Adrenal gland (tissue), 9 donors: ENCODE measurements at regions not wholly inside any gene's neighbourhood (a gene's known extent, or its start where the extent isn't known, plus 50 kb on each side); places are given as distances from the start of the nearest gene placed in this dataset.
"Not testable (repeated sequence)": the region's sequence is repeated elsewhere in the genome, so short reads cannot be mapped to it uniquely, and the experiment has no call there.

Experiments
- DNase-seq, 7 donors: peaks; one replicate each; pipeline ENCODE4 v3.0.0-alpha.2; 2019 to 2020
- H3K27ac ChIP-seq, 5 donors: fragments of 200-600 bp; sonication (generic) in 4 of 5; 1 replicate in 3 of 5; 2 replicates in 2 of 5; pipeline versions ENCODE4 v1.5.1 to v1.8.0; 2016 to 2020; ENCODE audit warnings: mild to moderate bottlenecking in 1 of 5
- H3K27me3 ChIP-seq: fragments of 200-600 bp; 2 replicates; pipeline ENCODE4 v1.8.0; 2021
- H3K36me3 ChIP-seq, 2 donors: fragments of 200-600 bp; replicated peaks in 1 of 2; 1 replicate in 1 of 2; 2 replicates in 1 of 2; pipeline versions ENCODE4 v1.5.1 to v1.8.0; 2018 to 2022
- H3K4me1 ChIP-seq, 2 donors: fragments of 200-600 bp; replicated peaks in 1 of 2; 1 replicate in 1 of 2; 2 replicates in 1 of 2; pipeline versions ENCODE4 v1.5.1 to v1.8.0; 2018 to 2021
- H3K4me3 ChIP-seq, 4 donors: fragments of 200-600 bp; sonication (generic) in 3 of 4; one replicate each; pipeline ENCODE4 v1.5.1; 2016 to 2018
- H3K9me3 ChIP-seq, 3 donors: fragments of 200-600 bp; sonication (generic) in 1 of 3; replicated peaks in 1 of 3; 1 replicate in 2 of 3; 2 replicates in 1 of 3; pipeline versions ENCODE4 v1.5.1 to v1.8.0; 2016 to 2021
- CTCF ChIP-seq, 6 experiments: fragments of 450-650 bp in 4 of 6; fragments of 200-600 bp in 2 of 6; sonication (generic) in 1 of 6; IDR thresholded peaks; 1 replicate in 5 of 6; 2 replicates in 1 of 6; pipeline versions ENCODE4 v1.5.1 to v1.8.0; 2016 to 2021; ENCODE audit warnings: antibody characterized with exemption in 6 of 6, mild to moderate bottlenecking in 2 of 6, moderate library complexity in 1 of 6
- POLR2A ChIP-seq, 2 donors: fragments of 450-650 bp; IDR thresholded peaks; one replicate each; pipeline ENCODE4 v1.6.1; 2017; ENCODE audit warnings: antibody characterized with exemption in 2 of 2, mild to moderate bottlenecking in 2 of 2, moderate library complexity in 1 of 2
- WGBS, 4 donors: extraction: QIAGEN DNeasy Blood & Tissue Kit in 2 of 4; methylation state at CpG; one replicate each; pipeline versions ENCODE4 v1.1.5 to v1.1.7; 2013 to 2017; 5-methylcytosine and 5-hydroxymethylcytosine counted together
- intact Hi-C, 2 donors: fragments of 100-400 bp; cut with DNase I; formaldehyde crosslinking; loops; one replicate each; pipeline versions ENCODE4 v1.14.1 to v1.15.0; 2022 to 2023
- donor health status: healthy with polysubstance abuse.
- donor health status: Bipolar disorder and iron deficiency.
- donor health status: DM: yes; HTN: yes; CAD: no.
- donor health status: DM: no; HTN: no; CAD: no.
- donor health status: DM: no; HTN: no; CAD: no.

GRCh38 chr14:28975084-28975483 lies 208.5 kb downstream of the FOXG1 start:
- intact Hi-C loops = no loop called here
- H3K27me3 ChIP-seq = no peaks in the 10 kb centered on the region
- 19 to 30% (median 27%) methylated on average over 1 of the region's 1 CpG for WGBS, 4 donors
- H3K9me3 ChIP-seq = no peaks in the 10 kb centered on the region
- TF ChIP-seq CTCF (IDR thresholded peaks at IDR 0.05) = no peak
- TF ChIP-seq POLR2A (IDR thresholded peaks at IDR 0.05) = no peak
- H3K36me3 ChIP-seq = no peaks in the 10 kb centered on the region
- H3K27ac ChIP-seq = no peak overlapping the region
- DNase-seq = no peak
- no peaks in the 10 kb centered on the region for H3K4me1 ChIP-seq
- H3K4me3 ChIP-seq = no peak overlapping the region

- Histone ChIP-seq H3K9me3 (no peaks in the 10 kb centered on the region), H3K27me3 (no peaks in the 10 kb centered on the region), H3K27ac (no peak overlapping the region), H3K4me3 (no peak overlapping the region), H3K4me1 (no peaks in the 10 kb centered on the region), H3K36me3 (no peaks in the 10 kb centered on the region)
- DNase-seq = no peak
- 70 to 81% (median 78%) methylated on average over 2 of the region's 2 CpGs for WGBS, 4 donors
- no peak for TF ChIP-seq POLR2A (IDR thresholded peaks at IDR 0.05)
- no peak for TF ChIP-seq CTCF (IDR thresholded peaks at IDR 0.05)
- intact Hi-C loops = no loop called here
These were observed 215.6 kb downstream of the FOXG1 start for GRCh38 chr14:28982228-28982627.

GRCh38 chr14:28983279-28983678 lies 216.7 kb downstream of the FOXG1 start:
- no peaks in the 10 kb centered on the region for H3K4me1 ChIP-seq
- H3K4me3 ChIP-seq = no peak overlapping the region
- WGBS, 4 donors = 65 to 84% (median 74%) methylated on average over 4 of the region's 4 CpGs
- intact Hi-C loops = no loop called here
- no peaks in the 10 kb centered on the region for H3K27me3 ChIP-seq
- DNase-seq = no peak
- TF ChIP-seq CTCF (IDR thresholded peaks at IDR 0.05) = no peak
- TF ChIP-seq POLR2A (IDR thresholded peaks at IDR 0.05) = no peak
- no peaks in the 10 kb centered on the region for H3K36me3 ChIP-seq
- no peak overlapping the region for H3K27ac ChIP-seq
- no peaks in the 10 kb centered on the region for H3K9me3 ChIP-seq

- H3K36me3 ChIP-seq = no peaks in the 10 kb centered on the region
- H3K9me3 ChIP-seq = peaks cover 0 to 2% (median 0%) of the 10 kb centered on the region in 3 donors
- no peaks in the 10 kb centered on the region for H3K4me1 ChIP-seq
- TF ChIP-seq POLR2A (IDR thresholded peaks at IDR 0.05) = no peak
- TF ChIP-seq CTCF (IDR thresholded peaks at IDR 0.05) = no peak
- H3K27ac ChIP-seq = no peak overlapping the region
- H3K27me3 ChIP-seq = no peaks in the 10 kb centered on the region
- no peak for DNase-seq
- intact Hi-C loops = no loop called here
- no peak overlapping the region for H3K4me3 ChIP-seq
These were observed 220.9 kb downstream of the FOXG1 start for GRCh38 chr14:28987516-28987915.

- 59 to 74% (median 68%) methylated on average over 4 of the region's 4 CpGs for WGBS, 4 donors
- H3K4me3 ChIP-seq, H3K27ac ChIP-seq, H3K4me1 ChIP-seq, H3K9me3 ChIP-seq, H3K27me3 ChIP-seq, DNase-seq, intact Hi-C loops, H3K36me3 ChIP-seq: not testable (repeated sequence)
These were observed 230.6 kb downstream of the FOXG1 start for GRCh38 chr14:28997196-28997595.
